SK-MEL-5 (cell line): ENCODE measurements at regions not wholly inside any gene's neighbourhood (a gene's known extent, or its start where the extent isn't known, plus 50 kb on each side); places are given as distances from the start of the nearest gene placed in this dataset.
"Not testable (repeated sequence)": the region's sequence is repeated elsewhere in the genome, so short reads cannot be mapped to it uniquely, and the experiment has no call there.

Experiments
- DNase-seq: peaks from one replicate; pipeline ENCODE4 v3.0.0-alpha.2; 2016; ENCODE audit warnings: low read depth, low spot score
- in situ Hi-C: cut with HindIII; loops from 2 replicates; pipeline ENCODE4 v1.10.0; 2016; ENCODE audit warnings: low sequenced_read_pairs, high pct_unique_total_duplicates, low pct_unique_long_range_greater_than_20kb

GRCh38 chr9:95791695-95792094 lies 83.8 kb upstream of the ERCC6L2 start:
- in situ Hi-C loops, result no loop called here

GRCh38 chr9:95791286-95791685 lies 84.2 kb upstream of the ERCC6L2 start:
- in situ Hi-C loops, result no loop called here
- no peak for DNase-seq

More at GRCh38 chr9:95791695-95792094, 83.8 kb upstream of the ERCC6L2 start:
- no peak for DNase-seq

- in situ Hi-C loops, result no loop called here
- no peak for DNase-seq
Observed at GRCh38 chr9:95788521-95788991, 86.9 kb upstream of the ERCC6L2 start.

- no peak for DNase-seq
- in situ Hi-C loops, result no loop called here
Observed at GRCh38 chr9:95788021-95788420, 87.5 kb upstream of the ERCC6L2 start.

- no peak for DNase-seq
- in situ Hi-C loops, result no loop called here
Observed at GRCh38 chr9:95785209-95785608, 90.3 kb upstream of the ERCC6L2 start.

GRCh38 chr9:95784318-95784717 lies 91.2 kb upstream of the ERCC6L2 start:
- in situ Hi-C loops, result no loop called here
- DNase-seq, result no peak

GRCh38 chr9:95783426-95783975 lies 92.0 kb upstream of the ERCC6L2 start:
- DNase-seq, result no peak
- in situ Hi-C loops, result no loop called here

- DNase-seq, result no peak
- in situ Hi-C loops, result no loop called here
Observed at GRCh38 chr9:95780751-95781150, 94.7 kb upstream of the ERCC6L2 start.

- no peak for DNase-seq
- in situ Hi-C loops, result no loop called here
Observed at GRCh38 chr9:95780121-95780520, 95.4 kb upstream of the ERCC6L2 start.

GRCh38 chr9:95779597-95779996 lies 95.9 kb upstream of the ERCC6L2 start:
- in situ Hi-C loops, DNase-seq: not testable (repeated sequence)

GRCh38 chr9:95778957-95779356 lies 96.5 kb upstream of the ERCC6L2 start:
- in situ Hi-C loops, result no loop called here

GRCh38 chr9:95777136-95777535 lies 98.4 kb upstream of the ERCC6L2 start:
- in situ Hi-C loops, result no loop called here
- no peak for DNase-seq

More at GRCh38 chr9:95778957-95779356, 96.5 kb upstream of the ERCC6L2 start:
- DNase-seq, result no peak

- in situ Hi-C loops, result no loop called here
- no peak for DNase-seq
Observed at GRCh38 chr9:95776176-95776575, 99.3 kb upstream of the ERCC6L2 start.

GRCh38 chr9:95775191-95775590 lies 100.3 kb upstream of the ERCC6L2 start:
- in situ Hi-C loops, result no loop called here
- no peak for DNase-seq

- in situ Hi-C loops, result no loop called here
- DNase-seq, result no peak
Observed at GRCh38 chr9:95773053-95773418, 102.5 kb upstream of the ERCC6L2 start.

GRCh38 chr9:95772320-95773052 lies 103.0 kb upstream of the ERCC6L2 start:
- DNase-seq, result no peak
- in situ Hi-C loops, result no loop called here

- in situ Hi-C loops, result no loop called here
- no peak for DNase-seq
Observed at GRCh38 chr9:95771556-95772246, 103.8 kb upstream of the ERCC6L2 start.

GRCh38 chr9:95770653-95771131 lies 104.8 kb upstream of the ERCC6L2 start:
- no peak for DNase-seq

More at GRCh38 chr9:95770653-95771131, 104.8 kb upstream of the ERCC6L2 start:
- in situ Hi-C loops, result no loop called here
